Stomach (tissue), 4 donors: ENCODE measurements at regions not wholly inside any gene's neighbourhood (a gene's known extent, or its start where the extent isn't known, plus 50 kb on each side); places are given as distances from the start of the nearest gene placed in this dataset.

Experiments used
- EP300 ChIP-seq: sonication (generic); formaldehyde crosslinking; IDR thresholded peaks from one replicate; pipeline ENCODE4 v1.6.1; 2017; ENCODE audit warnings: antibody characterized with exemption
- POLR2A ChIP-seq, 4 donors: fragments of 450-650 bp; IDR thresholded peaks; one replicate each; pipeline ENCODE4 v1.6.1; 2016; ENCODE audit warnings: antibody characterized with exemption in 4 of 4, control low read depth in 2 of 4, mild to moderate bottlenecking in 1 of 4, moderate library complexity in 1 of 4
- TF ChIP-seq, protein P1 (sequence below), 7 experiments: fragments of 450-650 bp in 4 of 7; fragments of 200-600 bp in 3 of 7; sonication (generic) in 3 of 7; IDR thresholded peaks; one replicate each; pipeline ENCODE4 v1.5.1; 2016 to 2019; ENCODE audit warnings: antibody characterized with exemption in 7 of 7, control low read depth in 2 of 7, mild to moderate bottlenecking in 1 of 7

DNA sequence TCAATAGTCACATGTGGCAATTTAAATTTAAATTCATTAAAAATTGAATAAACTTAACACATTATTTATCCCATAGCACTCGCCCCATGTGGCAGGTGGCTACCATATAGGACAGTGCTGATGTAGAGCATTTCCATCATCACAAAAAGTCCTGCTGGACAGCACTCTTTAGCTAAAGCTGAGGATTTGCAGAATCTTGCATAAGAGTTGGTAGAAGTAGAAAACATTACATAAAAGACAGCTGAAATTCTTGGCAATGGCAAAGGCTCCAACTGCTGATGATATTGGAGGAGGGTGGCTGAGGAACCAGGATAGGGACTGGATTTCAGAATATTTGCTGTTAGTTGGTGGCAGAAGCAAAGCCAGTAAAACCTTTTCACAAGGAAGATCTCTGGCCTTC, 230.7 kb upstream of the SATB1 start:
- TF ChIP-seq, protein P1, sequence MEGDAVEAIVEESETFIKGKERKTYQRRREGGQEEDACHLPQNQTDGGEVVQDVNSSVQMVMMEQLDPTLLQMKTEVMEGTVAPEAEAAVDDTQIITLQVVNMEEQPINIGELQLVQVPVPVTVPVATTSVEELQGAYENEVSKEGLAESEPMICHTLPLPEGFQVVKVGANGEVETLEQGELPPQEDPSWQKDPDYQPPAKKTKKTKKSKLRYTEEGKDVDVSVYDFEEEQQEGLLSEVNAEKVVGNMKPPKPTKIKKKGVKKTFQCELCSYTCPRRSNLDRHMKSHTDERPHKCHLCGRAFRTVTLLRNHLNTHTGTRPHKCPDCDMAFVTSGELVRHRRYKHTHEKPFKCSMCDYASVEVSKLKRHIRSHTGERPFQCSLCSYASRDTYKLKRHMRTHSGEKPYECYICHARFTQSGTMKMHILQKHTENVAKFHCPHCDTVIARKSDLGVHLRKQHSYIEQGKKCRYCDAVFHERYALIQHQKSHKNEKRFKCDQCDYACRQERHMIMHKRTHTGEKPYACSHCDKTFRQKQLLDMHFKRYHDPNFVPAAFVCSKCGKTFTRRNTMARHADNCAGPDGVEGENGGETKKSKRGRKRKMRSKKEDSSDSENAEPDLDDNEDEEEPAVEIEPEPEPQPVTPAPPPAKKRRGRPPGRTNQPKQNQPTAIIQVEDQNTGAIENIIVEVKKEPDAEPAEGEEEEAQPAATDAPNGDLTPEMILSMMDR (IDR thresholded peaks at IDR 0.05), result no peak
- TF ChIP-seq EP300 (no peak), POLR2A (IDR thresholded peaks at IDR 0.05) (no peak)
